Lung (tissue), 11 donors: ENCODE measurements at regions not wholly inside any gene's neighbourhood (a gene's known extent, or its start where the extent isn't known, plus 50 kb on each side); places are given as distances from the start of the nearest gene placed in this dataset.

Source experiments
- ATAC-seq: fragments of 200-7000 bp; cut with Tn5 transposase; one replicate; pipeline ENCODE4 v1.9.1; 2020; ENCODE audit warnings: moderate number of reproducible peaks; ENCODE audit not compliant: insufficient read depth, low FRiP score
- DNase-seq, 3 donors: peaks; one replicate each; pipeline ENCODE4 v3.0.0-alpha.2; 2013 to 2017
- H3K27ac ChIP-seq, 2 donors: one replicate each; pipeline ENCODE4 v1.5.1; 2013; ENCODE audit warnings: mild to moderate bottlenecking in 2 of 2, moderate library complexity in 2 of 2, control low read depth in 1 of 2, inconsistent platforms in 1 of 2, low read depth in 1 of 2, low read length in 1 of 2
- H3K27me3 ChIP-seq, 3 donors: one replicate each; pipeline ENCODE4 v1.5.1; 2013; ENCODE audit warnings: low read length in 2 of 3; ENCODE audit not compliant: control insufficient read depth in 3 of 3, insufficient read depth in 3 of 3
- H3K36me3 ChIP-seq, 4 donors: one replicate each; pipeline ENCODE4 v1.5.1; 2013; ENCODE audit warnings: low read length in 4 of 4, mild to moderate bottlenecking in 1 of 4, moderate library complexity in 1 of 4; ENCODE audit not compliant: control insufficient read depth in 4 of 4, insufficient read depth in 4 of 4
- H3K4me1 ChIP-seq, 5 donors: one replicate each; pipeline ENCODE4 v1.5.1; 2013; ENCODE audit warnings: low read length in 5 of 5, mild to moderate bottlenecking in 2 of 5, moderate library complexity in 1 of 5; ENCODE audit not compliant: control insufficient read depth in 5 of 5, insufficient read depth in 5 of 5
- H3K4me3 ChIP-seq: one replicate; pipeline ENCODE4 v1.5.1; 2013; ENCODE audit warnings: mild to moderate bottlenecking, control low read depth, moderate library complexity
- H3K9ac ChIP-seq, 2 donors: one replicate each; pipeline ENCODE4 v1.5.1; 2013; ENCODE audit warnings: low read length in 2 of 2, control low read depth in 1 of 2; ENCODE audit not compliant: insufficient read depth in 1 of 2
- H3K9me3 ChIP-seq, 4 donors: one replicate each; pipeline ENCODE4 v1.5.1; 2013; ENCODE audit warnings: low read length in 3 of 4, mild to moderate bottlenecking in 1 of 4, moderate library complexity in 1 of 4; ENCODE audit not compliant: control insufficient read depth in 4 of 4, insufficient read depth in 3 of 4
- WGBS, 2 donors: extraction: QIAGEN DNeasy Blood & Tissue Kit; methylation state at CpG; one replicate each; pipeline ENCODE4 v1.1.7; 2013; 5-methylcytosine and 5-hydroxymethylcytosine counted together
- TF ChIP-seq, protein P1 (sequence below): IDR thresholded peaks from 2 replicates; pipeline ENCODE4 v1.5.1; 2012; ENCODE audit warnings: mild to moderate bottlenecking; ENCODE audit errors: control extremely low read depth, extremely low read depth
- donor health status: control.
- donor health status: control.
- donor health status: Bipolar disorder and iron deficiency.
- donor health status: healthy.
- donor health status: DM: yes; HTN: yes; CAD: no.

GRCh38 chr1:34655206-34655874 is 99.5 kb upstream of the GJB5 start:
- H3K4me1 ChIP-seq, result no peaks in the 10 kb centered on the region
- no peak overlapping the region for H3K27ac ChIP-seq
- H3K9ac ChIP-seq, result no peak overlapping the region
- H3K36me3 ChIP-seq, result no peaks in the 10 kb centered on the region
- TF ChIP-seq, protein P1, sequence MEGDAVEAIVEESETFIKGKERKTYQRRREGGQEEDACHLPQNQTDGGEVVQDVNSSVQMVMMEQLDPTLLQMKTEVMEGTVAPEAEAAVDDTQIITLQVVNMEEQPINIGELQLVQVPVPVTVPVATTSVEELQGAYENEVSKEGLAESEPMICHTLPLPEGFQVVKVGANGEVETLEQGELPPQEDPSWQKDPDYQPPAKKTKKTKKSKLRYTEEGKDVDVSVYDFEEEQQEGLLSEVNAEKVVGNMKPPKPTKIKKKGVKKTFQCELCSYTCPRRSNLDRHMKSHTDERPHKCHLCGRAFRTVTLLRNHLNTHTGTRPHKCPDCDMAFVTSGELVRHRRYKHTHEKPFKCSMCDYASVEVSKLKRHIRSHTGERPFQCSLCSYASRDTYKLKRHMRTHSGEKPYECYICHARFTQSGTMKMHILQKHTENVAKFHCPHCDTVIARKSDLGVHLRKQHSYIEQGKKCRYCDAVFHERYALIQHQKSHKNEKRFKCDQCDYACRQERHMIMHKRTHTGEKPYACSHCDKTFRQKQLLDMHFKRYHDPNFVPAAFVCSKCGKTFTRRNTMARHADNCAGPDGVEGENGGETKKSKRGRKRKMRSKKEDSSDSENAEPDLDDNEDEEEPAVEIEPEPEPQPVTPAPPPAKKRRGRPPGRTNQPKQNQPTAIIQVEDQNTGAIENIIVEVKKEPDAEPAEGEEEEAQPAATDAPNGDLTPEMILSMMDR, result no peak
- DNase-seq, result no peak
- H3K27me3 ChIP-seq, result peaks cover 0 to 8% (median 0%) of the 10 kb centered on the region in 3 donors
- peaks cover 0 to 1% (median 0%) of the 10 kb centered on the region in 4 donors for H3K9me3 ChIP-seq
- whole genome bisulfite sequencing, 2 donors, result 61 to 62% methylated on average over 4 of the region's 4 CpGs
- no peak overlapping the region for H3K4me3 ChIP-seq
- ATAC-seq, result no peak

- 79 to 86% methylated on average over 4 of the region's 4 CpGs for WGBS, 2 donors
- TF ChIP-seq, protein P1, result no peak
- DNase-seq (no peak), ATAC-seq (no peak)
- no peak overlapping the region for H3K9ac ChIP-seq
- H3K4me3 ChIP-seq, result no peak overlapping the region
- no peaks in the 10 kb centered on the region for H3K9me3 ChIP-seq
- H3K27me3 ChIP-seq, result peaks cover 0 to 8% (median 0%) of the 10 kb centered on the region in 3 donors
- no peaks in the 10 kb centered on the region for H3K36me3 ChIP-seq
- no peaks in the 10 kb centered on the region for H3K4me1 ChIP-seq
- H3K27ac ChIP-seq, result no peak overlapping the region
These were observed 99.0 kb upstream of the GJB5 start for GRCh38 chr1:34655875-34656240.

GRCh38 chr1:34656299-34656698 is 98.5 kb upstream of the GJB5 start:
- DNase-seq (no peak), ATAC-seq (no peak)
- H3K4me3 ChIP-seq, result no peak overlapping the region
- H3K36me3 ChIP-seq, result no peaks in the 10 kb centered on the region
- H3K27ac ChIP-seq, result no peak overlapping the region
- H3K9me3 ChIP-seq, result no peaks in the 10 kb centered on the region
- H3K27me3 ChIP-seq, result peaks cover 0 to 8% (median 0%) of the 10 kb centered on the region in 3 donors
- H3K4me1 ChIP-seq, result no peaks in the 10 kb centered on the region
- TF ChIP-seq, protein P1, result no peak
- no peak overlapping the region for H3K9ac ChIP-seq
- WGBS, 2 donors, result 83 to 90% methylated on average over 3 of the region's 3 CpGs

GRCh38 chr1:34656731-34657130 is 98.1 kb upstream of the GJB5 start:
- no peak for DNase-seq
- no peak overlapping the region for H3K27ac ChIP-seq
- WGBS, 2 donors, result 59 to 68% methylated on average over 8 of the region's 8 CpGs
- H3K4me3 ChIP-seq, result no peak overlapping the region
- no peak for ATAC-seq
- peaks cover 0 to 8% (median 0%) of the 10 kb centered on the region in 3 donors for H3K27me3 ChIP-seq
- H3K9ac ChIP-seq, result no peak overlapping the region
- H3K36me3 ChIP-seq, result no peaks in the 10 kb centered on the region
- no peaks in the 10 kb centered on the region for H3K9me3 ChIP-seq
- no peaks in the 10 kb centered on the region for H3K4me1 ChIP-seq
- TF ChIP-seq, protein P1, result no peak
